Left ventricle myocardium superior (tissue), 1 donor: ENCODE measurements at regions not wholly inside any gene's neighbourhood (a gene's known extent, or its start where the extent isn't known, plus 50 kb on each side); places are given as distances from the start of the nearest gene placed in this dataset. TPM values are rescaled to one million over a fixed set of nuclear protein-coding genes. Genes with fewer than 3 reads are reported as not detected.
"Not testable (repeated sequence)": the region's sequence is repeated elsewhere in the genome, so short reads cannot be mapped to it uniquely, and the experiment has no call there.

ENCODE experiments used
- ATAC-seq: fragments of 200-7000 bp; cut with Tn5 transposase; one replicate; pipeline ENCODE4 v1.9.1; 2020; ENCODE audit warnings: mild to moderate bottlenecking, moderate library complexity
- DNase-seq: peaks from one replicate; pipeline ENCODE4 v3.0.0-alpha.2; 2020
- intact Hi-C: fragments of 100-400 bp; cut with micrococcal nuclease; formaldehyde crosslinking; loops from one replicate; pipeline ENCODE4 v1.11.0; 2022
- microRNA-seq: library from miRNA; unstranded; fragments of <30 nt; microRNA quantifications from one replicate; pipeline ENCODE4 v1.2.0, GENCODE V29; 2020; ENCODE audit warnings: borderline number of aligned reads
- donor health status: DM: no; HTN: yes; CAD: no; lungs with severe emphysema.

DNA sequence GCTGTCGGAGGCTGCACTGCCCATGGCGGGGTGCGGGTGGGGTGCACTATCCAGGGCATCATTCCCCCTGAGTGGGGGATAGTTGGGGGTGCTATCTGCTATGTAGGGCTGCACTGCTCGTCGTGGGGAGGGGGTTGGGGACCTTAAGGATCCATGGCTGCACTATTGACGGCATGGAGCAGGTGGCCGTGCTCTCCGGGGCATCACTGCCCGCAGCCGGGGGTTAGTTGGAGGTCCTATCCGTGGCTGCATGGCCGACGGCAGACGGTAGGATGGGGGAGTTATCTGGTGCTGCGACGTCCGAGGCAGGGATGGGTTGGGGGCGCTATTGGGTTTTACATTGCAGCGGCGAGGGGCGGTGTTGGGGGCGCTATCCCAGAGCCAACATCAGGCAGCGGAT lies 75.0 kb upstream of the POTEB3 start:
- ATAC-seq, intact Hi-C loops, DNase-seq: not testable (repeated sequence)

DNA sequence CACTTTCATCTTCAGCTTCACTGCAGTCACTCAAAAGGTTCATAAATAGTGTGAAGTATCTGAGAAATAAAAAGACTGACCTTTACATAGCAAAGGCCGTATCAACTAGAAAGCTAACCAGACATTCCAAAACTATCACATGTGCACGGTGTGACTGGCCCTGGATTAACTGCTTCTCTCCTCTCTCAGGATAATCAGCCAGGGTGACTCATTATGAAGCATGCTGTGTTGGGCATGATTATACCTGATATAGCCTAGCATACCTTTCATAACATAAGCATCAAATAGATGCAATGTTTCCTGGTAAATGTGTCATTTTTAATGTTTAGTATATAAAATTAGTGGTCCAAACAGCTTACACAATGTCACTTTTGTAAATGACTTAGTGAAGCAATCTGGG lies 62.7 kb upstream of the POTEB3 start:
- DNase-seq, ATAC-seq, intact Hi-C loops: not testable (repeated sequence)

Small RNAs in the stretch of these regions (microRNA-seq; reads per million reads assigned to microRNA genes)
- gene MIR5701-2: not detected
